HG02759 (cell line): ENCODE measurements at regions not wholly inside any gene's neighbourhood (a gene's known extent, or its start where the extent isn't known, plus 50 kb on each side); places are given as distances from the start of the nearest gene placed in this dataset.
"Not testable (repeated sequence)": the region's sequence is repeated elsewhere in the genome, so short reads cannot be mapped to it uniquely, and the experiment has no call there.

Experiments
- ATAC-seq: cut with Tn5 transposase; IDR thresholded peaks from one replicate; pipeline ENCODE4 v1.9.1; 2021; ENCODE audit warnings: mild to moderate bottlenecking, moderate library complexity; ENCODE audit not compliant: unreplicated experiment

DNA sequence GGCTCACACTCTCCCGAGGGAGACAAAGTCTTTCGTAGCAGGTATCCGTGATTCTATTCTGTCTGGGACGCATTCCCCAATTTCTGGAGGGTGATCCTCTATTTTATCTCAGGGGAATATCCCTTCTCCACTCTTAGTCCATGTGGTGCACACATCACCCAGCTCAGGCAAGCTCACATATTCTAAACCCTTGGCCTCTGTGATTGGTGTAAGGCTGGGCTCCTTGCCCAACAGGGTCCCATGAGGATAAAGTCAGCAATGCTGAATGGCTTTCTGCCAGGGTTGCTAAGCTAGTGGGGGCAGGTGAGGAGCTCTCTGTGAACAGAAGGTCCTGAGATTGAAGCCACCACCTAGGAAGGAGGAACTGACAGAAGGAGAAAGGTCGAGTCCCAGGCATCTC is 137.2 kb downstream of the CDH26 start:
- no peak for ATAC-seq

GRCh38 chr20:60096166-60096565 is 137.9 kb downstream of the CDH26 start:
- ATAC-seq: no peak

- ATAC-seq: no peak
Observed at GRCh38 chr20:60097285-60097684, 139.1 kb downstream of the CDH26 start.

- peak; percentile 79 for ATAC-seq
Observed at GRCh38 chr20:60100780-60101179, 142.6 kb downstream of the CDH26 start.

GRCh38 chr20:60101201-60101890 is 143.1 kb downstream of the CDH26 start:
- ATAC-seq: no peak

GRCh38 chr20:60101891-60102281 is 143.7 kb downstream of the CDH26 start:
- ATAC-seq: no peak

DNA sequence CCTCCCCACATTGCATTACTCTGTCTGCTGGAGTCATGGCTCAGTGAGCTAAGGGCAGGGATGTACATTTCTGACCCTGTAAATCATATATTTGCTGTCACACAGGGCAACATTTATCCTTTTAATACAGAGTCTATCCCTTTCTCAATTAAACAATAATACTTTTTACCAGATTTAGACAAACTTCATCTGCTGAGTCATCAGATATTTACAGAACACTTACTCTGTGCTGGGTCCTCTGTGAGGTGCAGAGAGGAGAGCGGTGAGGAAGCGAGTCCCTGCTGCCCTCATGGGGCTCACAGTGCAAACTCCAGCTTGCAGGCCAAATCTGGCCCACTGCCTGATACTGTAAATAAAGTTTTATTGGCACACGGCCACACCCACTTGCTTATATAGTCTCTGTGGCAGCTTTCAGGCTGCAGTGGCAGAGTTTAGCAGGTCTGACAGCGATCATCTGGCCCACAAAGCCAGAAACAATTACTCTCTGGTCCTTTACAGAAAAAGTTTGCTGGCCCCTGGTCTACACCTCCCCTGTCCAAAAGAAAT is 144.5 kb downstream of the CDH26 start:
- ATAC-seq: no peak

GRCh38 chr20:60104993-60105803 is 147.0 kb downstream of the CDH26 start:
- no peak for ATAC-seq

DNA sequence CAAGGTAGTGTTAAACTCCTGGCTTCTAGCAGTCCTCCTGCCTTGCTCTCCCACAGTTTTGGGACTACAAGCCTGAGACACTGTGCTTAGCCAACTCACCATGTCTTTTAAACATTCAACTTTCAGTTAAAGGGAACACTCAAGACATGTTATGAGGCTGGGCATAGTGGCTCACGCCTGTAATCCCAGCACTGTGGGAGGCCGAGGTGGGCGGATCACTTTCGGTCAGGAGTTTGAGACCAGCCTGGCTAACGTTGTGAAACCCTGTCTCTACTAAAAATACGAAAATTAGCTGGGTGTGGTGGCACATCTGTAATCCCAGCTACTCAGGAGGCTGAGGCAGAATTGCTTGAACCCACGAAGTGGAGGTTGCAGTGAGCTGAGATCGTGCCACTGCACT is 148.0 kb downstream of the CDH26 start:
- not testable (repeated sequence) for ATAC-seq

- ATAC-seq: no peak
Observed at GRCh38 chr20:60107621-60108390, 149.6 kb downstream of the CDH26 start.

- ATAC-seq: no peak
Observed at GRCh38 chr20:60108397-60108796, 150.2 kb downstream of the CDH26 start.

DNA sequence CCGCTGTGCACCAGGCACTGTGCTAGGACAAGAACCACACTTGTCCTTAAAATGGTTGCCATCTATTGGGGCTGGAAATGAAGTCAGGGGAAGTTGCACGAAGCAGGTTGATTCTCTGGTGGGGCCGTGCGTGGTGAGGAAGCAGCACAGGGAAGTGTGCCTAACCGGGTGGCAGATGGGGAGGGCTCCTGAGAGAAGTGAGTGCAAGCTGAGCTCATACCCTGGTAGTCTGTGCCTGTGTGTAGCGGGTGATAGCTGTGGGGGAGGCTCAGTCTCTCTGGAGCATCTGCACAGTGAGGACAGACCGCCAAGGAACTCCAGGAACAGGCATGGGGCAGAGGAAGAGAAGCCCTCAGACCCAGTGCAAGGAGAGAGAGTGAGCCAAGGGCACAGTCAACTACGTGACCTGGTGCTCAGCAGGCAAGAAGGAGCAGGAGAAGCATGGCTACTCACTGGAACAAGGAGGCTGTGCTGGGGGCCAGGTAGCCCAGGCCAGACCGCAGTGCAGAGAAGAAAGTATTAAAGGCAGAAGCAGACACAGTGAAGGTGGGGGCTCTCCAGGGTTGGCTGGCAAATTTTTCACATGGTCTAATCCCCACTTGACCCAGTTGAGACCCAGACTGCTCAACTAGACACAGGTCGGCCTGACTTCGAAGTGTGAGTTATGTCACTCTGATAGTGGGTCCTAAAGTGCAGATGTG is 155.0 kb downstream of the CDH26 start:
- ATAC-seq: no peak

GRCh38 chr20:60113771-60114170 is 155.5 kb downstream of the CDH26 start:
- ATAC-seq: no peak

DNA sequence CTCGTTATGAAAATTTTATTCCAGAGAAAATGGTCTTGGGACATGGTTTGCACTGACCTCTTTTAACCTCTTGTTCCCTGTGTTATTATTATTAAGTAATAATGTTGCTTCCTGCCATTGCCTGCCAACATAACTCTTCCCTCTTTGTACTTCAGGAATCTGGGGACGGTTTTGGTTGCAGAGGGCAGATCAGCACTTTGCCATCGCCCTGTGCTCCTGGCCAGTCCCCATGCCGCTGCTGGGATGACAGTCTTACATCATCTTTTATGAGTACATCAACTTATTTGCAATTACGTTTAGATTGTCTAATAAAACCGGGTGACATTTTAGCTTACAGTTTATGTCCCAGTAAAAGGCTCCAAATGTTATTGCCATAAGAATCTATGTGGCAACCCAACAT is 157.2 kb downstream of the CDH26 start:
- ATAC-seq: no peak

GRCh38 chr20:60116128-60116909 is 158.1 kb downstream of the CDH26 start:
- peak; percentile 80 for ATAC-seq

GRCh38 chr20:60117065-60117464 is 158.8 kb downstream of the CDH26 start:
- ATAC-seq: peak; percentile 25

GRCh38 chr20:60121903-60122302 is 163.7 kb downstream of the CDH26 start:
- ATAC-seq: no peak

- ATAC-seq: no peak
Observed at GRCh38 chr20:60122671-60123070, 164.4 kb downstream of the CDH26 start.

DNA sequence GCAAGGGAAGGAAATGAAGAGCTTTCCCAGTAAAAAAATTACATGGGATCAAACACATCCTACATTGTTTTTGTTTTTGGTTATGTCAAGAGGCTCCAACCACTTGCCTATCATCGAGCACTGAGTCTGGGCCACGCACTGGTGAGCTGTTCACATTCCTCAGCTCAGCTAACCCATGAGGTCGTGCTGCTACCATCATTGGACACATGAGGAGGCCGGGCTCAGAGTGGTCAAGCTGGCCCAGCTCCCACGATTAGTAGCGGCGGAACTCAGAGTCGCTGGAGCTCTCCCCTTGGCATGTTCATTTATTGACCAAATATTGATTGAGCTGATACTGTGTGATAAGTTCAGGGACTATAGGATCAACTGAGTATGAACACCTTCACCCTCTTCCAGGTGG is 164.9 kb downstream of the CDH26 start:
- ATAC-seq: no peak

- no peak for ATAC-seq
Observed at GRCh38 chr20:60123652-60124051, 165.4 kb downstream of the CDH26 start.
